Right cardiac atrium (tissue), 5 donors: ENCODE measurements at regions not wholly inside any gene's neighbourhood (a gene's known extent, or its start where the extent isn't known, plus 50 kb on each side); places are given as distances from the start of the nearest gene placed in this dataset.
A peak's percentile ranks its signal among the peaks of the same experiment; 100 is the strongest.
"Not testable (repeated sequence)": the region's sequence is repeated elsewhere in the genome, so short reads cannot be mapped to it uniquely, and the experiment has no call there.

ENCODE experiments used
- ATAC-seq, 2 donors: fragments of 200-7000 bp; cut with Tn5 transposase; one replicate each; pipeline versions ENCODE4 v1.8.0 to v1.9.1; 2020; ENCODE audit warnings: moderate library complexity in 2 of 2, mild to moderate bottlenecking in 1 of 2
- DNase-seq, 3 donors: peaks; one replicate each; pipeline ENCODE4 v3.0.0-alpha.2; 2020
- H3K27ac ChIP-seq: one replicate; pipeline ENCODE4 v1.5.1; 2013; ENCODE audit warnings: mild to moderate bottlenecking, low read length, control low read depth, moderate library complexity
- H3K27me3 ChIP-seq: one replicate; pipeline ENCODE4 v1.6.1; 2013; ENCODE audit not compliant: control insufficient read depth, insufficient read depth
- H3K4me1 ChIP-seq: one replicate; pipeline ENCODE4 v1.6.1; 2013; ENCODE audit warnings: low read length; ENCODE audit not compliant: control insufficient read depth, insufficient read depth
- H3K4me3 ChIP-seq: one replicate; pipeline ENCODE4 v1.5.1; 2013; ENCODE audit warnings: low read length, control low read depth
- H3K9me3 ChIP-seq: one replicate; pipeline ENCODE4 v1.6.1; 2013; ENCODE audit warnings: low read length; ENCODE audit not compliant: control insufficient read depth
- WGBS: extraction: QIAGEN DNeasy Blood & Tissue Kit; methylation state at CpG from one replicate; pipeline ENCODE4 v1.1.7; 2013; 5-methylcytosine and 5-hydroxymethylcytosine counted together
- intact Hi-C, 4 donors: fragments of 100-400 bp; cut with DNase I; formaldehyde crosslinking; loops; one replicate each; pipeline versions ENCODE4 v1.11.0 to v1.14.0; 2022 to 2023
- donor health status: healthy with polysubstance abuse.
- donor health status: DM: no; HTN: yes; CAD: no.
- donor health status: DM: no; HTN: no; CAD: no.
- donor health status: DM: no; HTN: yes; CAD: no; lungs with severe emphysema.
- donor health status: DM: yes; HTN: yes; CAD: no.

DNA sequence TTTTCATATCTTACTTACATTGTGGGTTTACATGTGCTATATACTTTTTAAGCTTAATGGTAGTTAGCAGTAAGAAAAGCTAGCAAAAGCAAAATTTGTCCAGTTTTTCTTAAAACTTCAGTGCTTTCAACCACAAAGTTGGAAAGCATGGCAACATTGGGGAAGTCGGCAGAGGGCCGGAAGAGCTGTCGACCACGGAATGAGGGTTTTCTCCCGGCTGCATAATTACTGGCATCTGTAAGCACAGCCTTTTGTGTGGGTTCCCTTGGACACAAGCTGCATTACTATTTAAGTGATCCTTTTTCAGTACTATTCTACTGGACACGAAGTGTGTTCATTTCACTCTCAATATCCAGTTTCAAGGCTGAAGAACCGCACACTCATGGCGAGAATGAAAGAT lies 560.4 kb downstream of the ANKRD50 start:
- DNase-seq: no peak
- intact Hi-C loops: no loop called here
- H3K4me3 ChIP-seq: no peak overlapping the region
- ATAC-seq: no peak
- no peak overlapping the region for H3K27ac ChIP-seq
- no peaks in the 10 kb centered on the region for H3K27me3 ChIP-seq
- H3K9me3 ChIP-seq: no peaks in the 10 kb centered on the region
- 77% methylated on average over 8 of the region's 8 CpGs for WGBS
- H3K4me1 ChIP-seq: no peaks in the 10 kb centered on the region

DNA sequence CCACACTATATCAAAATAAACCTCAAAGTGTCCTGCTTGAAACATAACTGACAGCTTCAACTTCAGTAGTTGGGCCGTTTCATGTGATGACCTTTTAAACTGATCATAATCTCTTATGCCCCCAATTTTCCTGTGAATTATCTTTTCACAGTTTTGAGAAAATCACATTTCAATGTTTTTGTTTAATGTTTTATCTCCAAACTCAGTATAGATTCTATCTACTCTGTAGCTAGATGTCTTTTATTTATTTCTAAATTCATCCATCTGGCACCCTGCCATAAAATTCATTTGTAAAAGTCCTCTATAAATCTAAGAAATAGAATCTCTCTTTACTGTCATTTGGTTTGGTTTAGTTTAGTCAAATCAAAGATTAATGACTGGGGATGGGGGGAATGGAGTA lies 557.3 kb downstream of the ANKRD50 start:
- intact Hi-C loops: no loop called here
- DNase-seq (no peak), ATAC-seq (no peak)
- 58% methylated on average over 1 of the region's 1 CpG for WGBS
- no peak overlapping the region for H3K4me3 ChIP-seq
- H3K4me1 ChIP-seq: no peaks in the 10 kb centered on the region
- H3K27me3 ChIP-seq: no peaks in the 10 kb centered on the region
- no peak overlapping the region for H3K27ac ChIP-seq
- H3K9me3 ChIP-seq: no peaks in the 10 kb centered on the region

DNA sequence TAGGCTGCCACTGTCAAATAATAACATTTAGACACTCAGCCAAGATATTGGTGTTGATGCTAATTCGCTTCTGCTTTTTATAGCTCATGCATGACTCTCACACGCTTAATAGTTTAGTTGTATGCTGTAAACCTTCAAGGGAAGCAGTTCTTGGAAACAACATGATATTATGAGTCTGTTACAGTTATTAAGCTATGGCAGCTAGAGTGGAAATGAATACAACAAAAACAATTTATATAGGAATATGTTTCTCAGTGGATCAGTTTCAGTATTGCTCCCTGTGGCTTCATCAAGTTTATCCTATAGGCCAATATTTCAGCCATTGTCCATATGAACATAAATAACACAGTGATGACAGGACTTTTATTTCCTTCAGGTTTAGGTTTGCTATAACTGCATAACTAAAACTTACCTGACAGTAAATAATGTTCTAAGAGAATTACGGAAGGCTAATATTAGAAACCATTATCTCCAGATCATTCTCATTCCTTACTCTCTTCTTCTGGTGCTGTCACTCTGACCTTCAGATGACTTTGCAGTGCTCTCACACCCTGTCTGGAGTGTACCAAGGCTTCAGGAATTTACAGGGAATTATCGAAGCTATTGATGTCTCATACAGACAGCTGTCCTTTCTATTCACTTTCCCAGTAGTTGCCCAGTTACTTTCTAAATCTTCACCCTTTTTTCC lies 555.0 kb downstream of the ANKRD50 start:
- H3K9me3 ChIP-seq: no peaks in the 10 kb centered on the region
- H3K27me3 ChIP-seq: no peaks in the 10 kb centered on the region
- 59% methylated on average over 4 of the region's 4 CpGs for WGBS
- H3K4me1 ChIP-seq: no peaks in the 10 kb centered on the region
- H3K27ac ChIP-seq: no peak overlapping the region
- no peak overlapping the region for H3K4me3 ChIP-seq
- no peak for DNase-seq
- intact Hi-C loops: no loop called here
- no peak for ATAC-seq

DNA sequence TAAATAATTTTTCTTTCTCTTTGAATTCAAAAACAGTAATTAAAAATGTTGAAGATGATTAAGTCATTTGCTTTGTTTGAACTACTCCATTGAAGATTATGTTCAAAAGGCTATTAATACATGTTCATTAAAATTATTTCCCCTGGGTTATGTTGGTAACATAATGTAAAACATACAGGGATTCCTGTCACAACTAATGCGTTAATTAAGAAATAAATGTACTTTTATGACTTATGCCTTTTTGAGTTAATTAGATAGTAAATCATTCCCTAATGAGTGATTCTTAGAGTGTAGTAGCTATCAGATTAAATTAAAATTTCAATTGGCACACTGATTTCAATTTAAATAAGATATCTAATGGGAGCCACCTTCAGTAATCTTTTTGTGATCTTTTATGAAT lies 549.1 kb downstream of the ANKRD50 start:
- WGBS: 100% methylated on average over 1 of the region's 1 CpG
- Histone ChIP-seq H3K27me3 (no peaks in the 10 kb centered on the region), H3K27ac (no peak overlapping the region), H3K4me1 (no peaks in the 10 kb centered on the region), H3K9me3 (no peaks in the 10 kb centered on the region), H3K4me3 (no peak overlapping the region)
- no peak for DNase-seq
- ATAC-seq: no peak
- intact Hi-C loops: no loop called here

DNA sequence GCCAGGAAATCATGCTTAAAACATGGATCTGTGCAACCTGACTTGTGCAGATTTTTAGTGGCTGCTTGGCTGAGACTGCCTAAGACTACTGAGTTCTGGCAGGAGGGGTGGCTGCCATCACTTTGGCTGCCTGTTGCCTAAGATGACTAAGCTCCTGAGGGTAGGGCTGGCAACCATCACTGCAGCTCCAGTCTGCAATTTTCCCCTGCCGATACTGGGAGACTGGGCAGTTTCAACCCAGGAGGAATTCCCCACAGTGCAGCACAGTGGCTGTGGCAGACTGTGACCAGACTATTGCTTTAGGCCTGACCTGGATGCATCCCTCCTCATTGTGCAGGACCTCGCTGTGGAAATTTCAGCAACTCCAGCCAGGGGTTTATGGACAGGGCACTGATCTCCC lies 544.9 kb downstream of the ANKRD50 start:
- H3K27me3 ChIP-seq: no peaks in the 10 kb centered on the region
- no peaks in the 10 kb centered on the region for H3K9me3 ChIP-seq
- intact Hi-C loops: no loop called here
- no peaks in the 10 kb centered on the region for H3K4me1 ChIP-seq
- H3K4me3 ChIP-seq: no peak overlapping the region
- H3K27ac ChIP-seq: no peak overlapping the region
- DNase-seq (peak in 2 of 3 donors; percentile 6 to 10), ATAC-seq (no peak)
- 82% methylated on average over 2 of the region's 2 CpGs for WGBS

DNA sequence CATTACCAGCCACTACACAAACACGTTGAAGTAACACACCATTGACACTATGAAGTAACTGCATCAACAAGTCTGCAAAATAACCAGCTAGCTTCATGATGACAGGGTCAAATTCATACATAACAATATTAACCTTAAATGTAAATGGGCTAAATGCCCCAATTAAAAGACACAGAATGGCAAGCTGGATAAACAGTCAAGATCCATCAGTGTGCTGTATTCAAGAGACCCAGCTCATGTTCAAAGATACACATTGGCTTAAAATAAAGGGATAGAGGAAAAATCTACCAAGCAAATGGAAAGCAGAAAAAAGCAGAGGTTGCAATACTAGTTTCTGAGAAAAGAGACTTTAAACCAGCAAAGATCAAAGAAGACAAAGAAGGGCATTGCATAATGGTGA lies 543.0 kb downstream of the ANKRD50 start:
- H3K4me1 ChIP-seq, H3K27me3 ChIP-seq, intact Hi-C loops, ATAC-seq, H3K9me3 ChIP-seq, DNase-seq, H3K27ac ChIP-seq, H3K4me3 ChIP-seq: not testable (repeated sequence)
- 87% methylated on average over 1 of the region's 1 CpG for WGBS

DNA sequence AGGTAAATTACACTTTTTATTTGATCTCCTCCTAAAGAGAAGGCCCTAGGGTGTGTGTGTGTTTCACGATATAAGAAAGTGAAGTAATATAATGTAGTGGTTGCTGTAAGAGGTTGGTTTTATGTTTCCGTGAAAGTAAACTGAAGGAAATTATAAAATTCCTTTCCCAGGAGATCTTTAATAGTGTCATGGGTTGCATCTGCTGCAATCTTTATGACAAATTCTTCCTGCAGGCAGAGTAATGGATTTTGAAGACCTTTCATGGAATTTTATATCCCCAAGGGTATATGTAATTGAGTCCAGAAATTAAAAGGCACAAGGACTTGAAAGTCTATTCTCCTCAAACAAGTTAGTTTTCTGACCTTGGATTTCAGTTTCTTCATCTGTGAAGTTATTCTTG lies 538.6 kb downstream of the ANKRD50 start:
- H3K27ac ChIP-seq: no peak overlapping the region
- no peaks in the 10 kb centered on the region for H3K4me1 ChIP-seq
- no peaks in the 10 kb centered on the region for H3K27me3 ChIP-seq
- intact Hi-C loops: no loop called here
- ATAC-seq (no peak), DNase-seq (no peak)
- no peak overlapping the region for H3K4me3 ChIP-seq
- H3K9me3 ChIP-seq: no peaks in the 10 kb centered on the region
- 64% methylated on average over 2 of the region's 2 CpGs for WGBS

DNA sequence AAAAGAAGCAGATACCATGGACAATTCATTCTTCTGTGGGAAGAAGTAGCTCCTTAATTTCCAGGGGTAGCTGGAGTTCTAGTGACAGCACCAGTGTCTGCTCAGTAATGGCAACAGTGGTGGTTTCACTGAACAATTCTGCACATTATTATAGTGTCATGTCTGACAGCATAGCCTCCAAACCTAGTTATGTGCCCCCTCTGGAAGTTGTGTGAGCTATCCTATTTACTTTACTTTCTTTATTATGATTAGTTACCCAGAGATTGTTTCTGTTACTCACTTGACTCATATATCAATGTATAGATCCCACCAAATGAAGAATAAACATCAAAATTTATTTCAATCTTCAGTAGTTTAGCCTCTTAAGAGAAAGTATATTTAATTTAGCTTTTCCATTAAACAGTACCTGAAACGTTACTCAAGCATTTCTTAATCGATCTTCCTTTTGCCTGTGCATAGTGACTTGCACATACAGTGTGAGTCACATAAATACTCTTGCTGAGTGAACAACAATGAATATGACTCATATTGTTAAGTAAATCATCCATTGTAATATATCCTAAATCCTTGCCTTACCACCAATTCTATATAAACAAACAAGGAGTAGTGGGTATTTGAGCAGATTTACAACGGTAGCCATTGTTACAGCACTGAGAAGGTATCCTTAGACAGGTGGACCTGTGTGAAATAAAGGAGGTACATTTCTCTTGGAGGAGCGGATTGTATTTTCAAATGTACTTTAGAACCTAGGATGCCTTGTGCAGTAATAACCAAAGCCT lies 534.7 kb downstream of the ANKRD50 start:
- ATAC-seq: no peak
- no peak overlapping the region for H3K27ac ChIP-seq
- WGBS: 88% methylated on average over 4 of the region's 4 CpGs

DNA sequence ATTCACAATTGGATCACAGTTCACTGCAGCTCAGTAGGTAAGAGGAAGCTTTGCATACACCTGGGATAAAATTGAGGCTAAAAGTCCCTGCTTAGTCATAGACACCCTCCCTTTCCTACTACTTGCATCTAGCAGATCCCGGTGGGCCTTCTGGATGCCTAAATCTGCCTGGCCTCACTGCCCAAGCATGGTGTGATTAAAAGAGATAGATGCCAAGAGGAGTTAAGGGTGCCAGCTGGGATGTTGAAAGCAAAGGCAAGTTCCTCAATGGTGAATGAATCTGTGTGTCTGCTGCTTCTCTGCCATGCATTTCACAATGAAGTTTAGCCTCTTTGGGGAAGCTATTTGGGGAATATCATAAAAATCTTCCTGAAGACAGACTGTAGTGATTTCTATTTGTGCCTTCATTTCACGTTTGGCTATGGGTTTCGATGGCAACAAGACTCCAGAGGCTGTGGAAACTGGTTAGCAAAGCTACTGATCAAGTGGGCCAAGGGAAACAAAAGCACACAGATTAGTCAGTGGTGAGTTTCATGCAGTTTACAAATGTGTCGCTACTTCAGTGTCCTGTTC lies 534.0 kb downstream of the ANKRD50 start:
- intact Hi-C loops: no loop called here
- no peaks in the 10 kb centered on the region for H3K27me3 ChIP-seq
- H3K9me3 ChIP-seq: no peaks in the 10 kb centered on the region
- H3K27ac ChIP-seq: no peak overlapping the region
- DNase-seq (peak in 1 of 3 donors; percentile 13), ATAC-seq (peak; percentile 80 to 83)
- H3K4me3 ChIP-seq: no peak overlapping the region
- H3K4me1 ChIP-seq: no peaks in the 10 kb centered on the region
- 65% methylated on average over 4 of the region's 4 CpGs for whole genome bisulfite sequencing

More for the DNA sequence above, 534.7 kb downstream of the ANKRD50 start:
- H3K4me3 ChIP-seq: no peak overlapping the region
- H3K4me1 ChIP-seq: no peaks in the 10 kb centered on the region
- no peak for DNase-seq
- H3K27me3 ChIP-seq: no peaks in the 10 kb centered on the region
- no peaks in the 10 kb centered on the region for H3K9me3 ChIP-seq
- intact Hi-C loops: no loop called here

DNA sequence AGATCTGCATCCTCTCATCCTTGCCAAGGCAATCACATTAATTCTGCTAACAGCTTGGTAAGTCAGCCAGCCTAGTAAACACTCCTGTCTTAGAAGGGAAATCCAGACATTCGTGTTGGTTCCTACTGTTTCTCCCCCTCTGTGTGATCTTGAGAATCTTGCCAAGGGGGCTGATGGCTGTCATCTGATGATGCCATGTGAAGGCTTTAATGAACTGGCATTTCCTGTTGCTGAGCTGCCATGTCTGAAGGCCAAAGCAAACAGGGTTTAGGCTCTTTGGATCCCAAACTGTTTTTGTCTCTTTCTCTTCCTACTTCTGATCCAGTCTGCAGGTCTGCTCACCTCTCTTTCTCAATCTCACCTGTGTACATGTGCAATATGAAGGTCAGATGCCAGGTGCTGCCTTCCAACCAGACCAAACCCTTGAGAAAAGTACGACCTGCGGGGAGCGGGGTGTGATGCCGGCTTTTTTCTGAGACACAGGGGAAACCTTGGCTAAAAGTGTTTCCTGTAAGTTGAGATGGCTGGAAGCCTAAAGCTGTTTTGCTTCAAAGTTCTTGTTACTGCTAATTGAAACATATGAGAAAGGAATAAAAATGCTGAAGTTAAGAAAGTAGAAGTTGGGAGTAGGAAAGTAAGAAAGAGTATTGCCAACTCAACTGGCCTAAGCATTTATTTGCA lies 532.9 kb downstream of the ANKRD50 start:
- DNase-seq (no peak), ATAC-seq (no peak)
- Histone ChIP-seq H3K27ac (no peak overlapping the region), H3K9me3 (no peaks in the 10 kb centered on the region), H3K4me3 (no peak overlapping the region), H3K27me3 (no peaks in the 10 kb centered on the region), H3K4me1 (no peaks in the 10 kb centered on the region)
- intact Hi-C loops: no loop called here
- 38% methylated on average over 5 of the region's 5 CpGs for WGBS

DNA sequence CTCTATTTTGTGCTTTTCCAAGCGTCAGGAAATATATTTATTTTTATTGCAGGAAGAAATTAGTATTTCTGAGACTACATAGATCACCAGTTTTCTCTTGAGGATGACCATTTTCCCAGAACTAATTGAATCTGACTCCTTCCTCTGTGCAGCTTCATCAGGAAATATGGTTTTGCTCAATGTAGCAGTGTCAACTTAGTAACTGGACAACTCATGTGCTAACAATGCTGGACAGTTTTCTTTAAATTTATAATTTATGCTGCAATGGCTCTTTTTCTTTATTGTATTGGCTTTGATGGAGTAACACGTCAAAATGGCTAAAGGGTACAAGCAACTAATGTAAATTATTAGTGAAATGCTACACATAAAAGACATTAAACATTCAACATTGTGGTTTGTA lies 531.5 kb downstream of the ANKRD50 start:
- Histone ChIP-seq H3K9me3 (no peaks in the 10 kb centered on the region), H3K4me1 (no peaks in the 10 kb centered on the region), H3K4me3 (no peak overlapping the region), H3K27me3 (no peaks in the 10 kb centered on the region), H3K27ac (no peak overlapping the region)
- intact Hi-C loops: no loop called here
- no peak for DNase-seq
- no peak for ATAC-seq
- 85% methylated on average over 2 of the region's 2 CpGs for WGBS
